Stimulated activated CD4-positive, alpha-beta T cell treated with anti-CD3 and anti-CD28 coated beads, Interleukin-2, amount 100 ng/mL, for 24 hours (primary cell): ENCODE measurements at regions not wholly inside any gene's neighbourhood (a gene's known extent, or its start where the extent isn't known, plus 50 kb on each side); places are given as distances from the start of the nearest gene placed in this dataset.
"Not testable (repeated sequence)": the region's sequence is repeated elsewhere in the genome, so short reads cannot be mapped to it uniquely, and the experiment has no call there.

ENCODE experiments used
- DNase-seq, 2 donors: peaks; one replicate each; pipeline ENCODE4 v3.0.0-alpha.2; 2020

GRCh38 chr6:88449770-88450169 lies 283.6 kb upstream of the CNR1 start:
- no peak for DNase-seq

DNA sequence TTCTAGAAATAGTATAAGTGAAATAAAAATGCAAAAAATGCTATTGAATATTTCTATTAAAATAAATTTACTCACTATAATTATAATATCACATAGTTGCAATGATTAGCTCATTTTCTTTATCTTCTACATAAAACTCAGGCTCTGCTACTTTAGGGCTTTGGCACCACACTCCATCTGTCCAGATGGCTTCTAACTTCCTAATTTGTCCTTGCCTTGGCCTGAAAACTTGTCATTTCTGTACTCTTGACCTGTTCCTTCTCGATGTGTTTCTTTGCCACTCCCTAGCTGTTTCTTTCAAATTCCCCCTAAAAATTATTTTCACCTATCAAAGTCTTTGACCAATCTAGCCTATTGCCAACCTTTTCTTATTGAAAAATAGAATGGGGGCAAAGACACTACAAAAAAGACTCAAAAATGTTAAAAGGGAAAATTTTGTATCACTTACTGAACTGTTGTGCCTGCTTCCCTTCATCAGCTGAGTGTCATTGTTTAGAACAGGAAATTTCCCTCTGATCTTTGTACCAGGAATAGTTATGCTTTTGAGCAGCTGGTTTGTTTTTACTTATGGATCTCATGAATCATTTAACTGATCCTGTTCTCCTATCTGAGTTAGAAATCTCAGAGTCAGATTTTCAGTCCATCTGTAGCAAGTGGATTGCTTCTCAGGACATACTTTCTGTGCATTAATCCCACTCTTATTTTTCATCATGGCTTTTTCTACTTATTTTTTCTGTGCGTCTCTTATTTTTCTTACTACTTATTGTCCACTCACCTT lies 279.2 kb upstream of the CNR1 start:
- no peak for DNase-seq

GRCh38 chr6:88443554-88443953 lies 277.4 kb upstream of the CNR1 start:
- DNase-seq, result no peak

DNA sequence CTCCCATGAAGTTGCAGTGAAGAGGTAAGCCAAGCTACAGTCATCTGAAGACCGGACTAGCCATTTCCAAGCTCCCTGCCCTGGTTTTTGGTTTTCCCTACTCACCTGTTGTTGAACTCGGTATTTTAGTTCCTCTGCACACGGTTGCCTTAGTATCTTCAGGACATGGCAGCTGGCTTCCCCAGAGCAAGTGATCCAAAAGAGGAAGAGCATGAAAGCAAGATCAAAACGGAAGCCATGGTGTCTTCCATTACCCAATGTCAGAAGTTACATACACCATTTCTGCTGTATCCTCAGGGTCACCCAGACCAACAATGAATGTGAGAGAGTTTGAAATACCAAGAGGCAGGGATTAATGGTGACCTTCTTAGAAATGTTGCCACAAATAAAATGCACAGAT lies 276.6 kb upstream of the CNR1 start:
- DNase-seq, result no peak

DNA sequence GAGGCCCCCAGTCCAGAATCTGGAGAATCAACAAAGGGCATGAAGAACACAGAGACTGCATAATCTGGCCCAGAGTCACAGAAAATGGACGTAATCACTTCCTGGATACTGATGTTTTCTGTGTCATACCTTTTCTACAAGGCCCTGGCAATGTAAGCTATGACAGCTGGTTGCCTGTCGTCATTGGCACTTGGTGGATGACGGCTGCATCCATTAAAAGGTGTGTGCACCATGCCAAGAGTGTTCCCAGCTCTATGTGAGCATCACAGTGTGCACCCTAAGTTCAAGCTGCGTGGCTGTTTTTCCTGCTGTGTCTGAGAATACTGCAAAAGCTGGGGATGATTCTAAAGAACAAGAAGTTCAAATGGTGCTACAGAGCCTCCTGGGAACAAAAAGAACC lies 275.2 kb upstream of the CNR1 start:
- no peak for DNase-seq

DNA sequence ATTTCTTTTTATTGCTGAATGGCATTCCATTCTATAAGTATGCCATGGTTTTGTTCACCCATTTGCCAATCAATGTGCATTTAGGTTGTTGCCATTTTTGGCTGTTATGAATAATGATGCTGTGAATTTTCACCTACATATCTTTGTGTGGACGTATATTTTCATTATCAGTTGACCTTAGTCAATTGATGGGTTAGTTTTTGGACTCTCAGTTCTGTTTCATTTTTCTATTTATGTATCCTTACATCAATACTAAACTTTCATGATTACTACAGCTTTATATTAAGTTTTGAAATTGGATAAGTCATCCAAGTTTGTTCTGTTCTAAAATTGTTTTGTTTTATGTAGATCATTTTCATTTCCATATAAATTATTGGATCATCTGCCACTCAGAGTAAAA lies 261.9 kb upstream of the CNR1 start:
- DNase-seq, result no peak

GRCh38 chr6:88426005-88426404 lies 259.9 kb upstream of the CNR1 start:
- no peak for DNase-seq

GRCh38 chr6:88422831-88423230 lies 256.7 kb upstream of the CNR1 start:
- no peak for DNase-seq

DNA sequence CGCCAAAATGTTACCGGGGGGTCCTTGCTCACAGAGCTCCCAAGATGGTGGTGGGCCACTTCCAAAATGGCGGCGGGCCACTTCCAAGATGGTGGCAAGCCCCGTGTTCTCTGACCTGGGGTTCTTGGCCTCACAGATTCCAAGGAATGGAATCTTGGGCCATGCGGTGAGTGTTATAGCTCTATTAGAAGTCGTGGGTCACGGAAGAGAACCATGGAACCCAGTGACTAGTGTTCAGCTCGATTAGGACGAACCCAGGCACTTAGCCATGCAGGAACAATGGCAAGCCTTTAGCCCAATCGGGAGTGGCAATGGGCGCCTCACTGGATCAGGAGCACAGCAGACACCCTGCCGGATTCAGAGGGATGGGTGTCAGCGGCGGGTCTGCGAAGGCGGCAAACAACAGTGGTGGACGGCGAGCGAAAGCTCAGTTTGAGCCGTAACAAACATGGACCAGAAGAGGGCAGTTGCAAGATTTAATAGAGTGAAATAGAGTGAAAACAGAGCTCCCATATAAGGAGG lies 254.9 kb upstream of the CNR1 start:
- DNase-seq, result not testable (repeated sequence)

DNA sequence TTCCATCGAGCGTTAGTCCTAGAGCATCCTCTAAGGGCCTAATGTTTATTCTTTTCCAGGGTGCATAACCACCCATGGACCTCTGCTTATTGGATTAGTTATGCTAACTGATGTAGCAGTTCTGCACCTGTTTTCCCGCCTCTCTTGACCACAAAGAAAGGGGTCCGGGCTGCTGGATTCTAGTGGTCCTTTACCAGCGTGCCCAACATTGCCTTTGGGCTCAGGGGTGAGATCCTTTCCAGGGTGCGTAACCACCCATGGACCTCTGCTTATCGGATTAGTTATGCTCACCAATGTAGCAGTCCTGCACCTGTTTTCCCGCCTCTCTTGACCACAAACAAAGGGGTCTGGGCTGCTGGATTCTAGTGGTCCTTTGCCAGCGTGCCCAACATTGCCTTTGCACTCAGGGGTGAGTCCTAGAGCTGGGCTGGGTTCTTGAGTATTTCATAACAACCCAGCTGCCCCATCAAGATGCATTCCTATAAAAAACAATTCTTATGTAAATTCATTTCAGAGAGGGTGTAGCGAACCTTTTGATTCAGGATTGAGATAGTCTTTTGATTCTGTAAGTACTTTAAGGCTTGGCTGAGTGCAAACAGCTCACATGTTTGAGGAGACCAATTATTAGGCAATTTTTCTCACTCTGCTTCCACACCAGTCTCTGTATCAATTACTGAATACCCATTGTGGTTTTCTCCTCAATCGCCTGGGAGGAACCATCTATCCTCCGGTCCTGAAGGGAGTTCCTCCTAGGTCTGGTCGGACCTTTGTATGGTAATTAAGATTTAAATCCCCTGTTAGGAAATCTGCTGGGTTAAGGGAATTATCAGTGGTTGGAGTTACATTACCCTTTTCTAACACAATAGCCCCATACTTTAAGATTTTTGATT lies 253.0 kb upstream of the CNR1 start:
- DNase-seq, result not testable (repeated sequence)

- DNase-seq, result not testable (repeated sequence)
Measured at GRCh38 chr6:88417361-88417760, 251.2 kb upstream of the CNR1 start.

- no peak for DNase-seq
Measured at GRCh38 chr6:88413459-88413858, 247.3 kb upstream of the CNR1 start.

DNA sequence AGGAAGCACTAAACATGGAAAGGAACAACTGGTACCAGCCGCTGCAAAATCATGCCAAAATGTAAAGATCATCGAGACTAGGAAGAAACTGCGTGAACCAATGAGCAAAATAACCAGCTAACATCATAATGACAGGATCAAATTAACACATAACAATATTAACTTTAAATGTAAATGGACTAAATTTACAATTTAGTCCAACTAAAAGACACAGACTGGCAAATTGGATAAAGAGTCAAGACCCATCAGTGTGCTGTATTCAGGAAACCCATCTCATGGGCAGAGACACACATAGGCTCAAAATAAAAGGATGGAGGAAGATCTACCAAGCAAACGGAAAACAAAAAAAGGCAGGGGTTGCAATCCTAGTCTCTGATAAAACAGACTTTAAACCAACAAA lies 242.2 kb upstream of the CNR1 start:
- DNase-seq, result not testable (repeated sequence)

GRCh38 chr6:88406674-88407073 lies 240.5 kb upstream of the CNR1 start:
- DNase-seq, result not testable (repeated sequence)

- no peak for DNase-seq
Measured at GRCh38 chr6:88403486-88403885, 237.3 kb upstream of the CNR1 start.

GRCh38 chr6:88402909-88403308 lies 236.8 kb upstream of the CNR1 start:
- DNase-seq, result no peak

GRCh38 chr6:88390998-88391397 lies 224.9 kb upstream of the CNR1 start:
- DNase-seq, result not testable (repeated sequence)

- DNase-seq, result no peak
Measured at GRCh38 chr6:88388589-88388988, 222.4 kb upstream of the CNR1 start.

GRCh38 chr6:88386167-88386566 lies 220.0 kb upstream of the CNR1 start:
- no peak for DNase-seq

DNA sequence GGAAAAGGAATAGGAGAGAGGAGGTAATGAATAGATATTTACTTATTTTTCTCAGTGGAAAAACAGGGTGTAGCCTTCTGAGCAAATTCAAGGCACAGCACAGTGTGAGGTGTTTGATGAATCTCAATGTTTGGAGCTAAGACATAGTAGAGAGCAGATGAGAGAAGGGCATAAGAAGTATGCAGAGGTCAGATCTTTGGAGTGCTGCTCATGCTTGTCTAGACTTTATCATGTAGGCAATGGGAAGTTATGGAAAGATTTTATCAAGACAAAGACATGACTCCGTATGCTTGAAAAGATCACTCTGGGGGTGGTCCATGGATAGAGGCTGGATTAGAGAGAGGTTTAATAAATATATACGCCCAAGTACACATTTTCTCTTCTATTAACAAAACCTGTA lies 217.0 kb upstream of the CNR1 start:
- DNase-seq, result no peak

DNA sequence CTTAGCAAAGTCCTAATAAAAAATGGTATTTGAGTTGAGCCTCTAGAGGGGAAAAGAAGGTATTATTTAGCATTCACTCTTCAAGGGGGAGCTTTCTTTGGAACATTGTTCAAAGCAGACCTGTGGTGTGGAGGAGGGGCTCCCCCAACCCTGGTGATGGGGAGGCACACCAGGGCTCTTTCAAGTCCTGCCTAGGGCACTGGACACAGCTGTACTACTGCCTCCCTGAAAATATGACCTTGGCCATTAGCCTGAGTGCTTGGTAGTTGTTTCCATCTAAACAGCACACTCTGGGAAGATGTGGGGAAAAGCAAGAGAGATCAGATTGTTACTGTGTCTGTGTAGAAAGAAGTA lies 215.1 kb upstream of the CNR1 start:
- no peak for DNase-seq

- no peak for DNase-seq
Measured at GRCh38 chr6:88380618-88381288, 214.6 kb upstream of the CNR1 start.

DNA sequence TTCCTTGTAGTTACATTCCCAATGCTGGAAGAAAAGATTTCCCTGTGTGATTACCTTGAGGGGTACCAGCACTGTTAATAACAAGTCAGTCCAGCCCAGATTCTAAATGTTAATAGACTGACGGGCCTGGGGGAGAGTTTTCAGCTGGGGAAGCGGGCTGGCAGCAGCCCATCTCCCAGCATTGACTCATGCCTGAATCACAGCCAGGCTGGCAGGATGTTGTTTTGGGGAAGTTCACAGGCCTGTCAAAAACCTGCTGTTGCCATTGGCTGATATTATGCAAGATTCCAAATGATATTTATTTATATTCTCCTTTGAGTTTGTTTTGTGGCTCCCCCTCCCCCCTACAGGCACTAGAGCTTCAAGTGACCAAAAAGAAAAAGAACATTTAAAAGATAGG lies 213.9 kb upstream of the CNR1 start:
- DNase-seq, result no peak
